ENCODE measurements at regions not wholly inside any gene's neighbourhood (a gene's known extent, or its start where the extent isn't known, plus 50 kb on each side); places are given as distances from the start of the nearest gene placed in this dataset.
A peak's percentile ranks its signal among the peaks of the same experiment; 100 is the strongest.

DNA sequence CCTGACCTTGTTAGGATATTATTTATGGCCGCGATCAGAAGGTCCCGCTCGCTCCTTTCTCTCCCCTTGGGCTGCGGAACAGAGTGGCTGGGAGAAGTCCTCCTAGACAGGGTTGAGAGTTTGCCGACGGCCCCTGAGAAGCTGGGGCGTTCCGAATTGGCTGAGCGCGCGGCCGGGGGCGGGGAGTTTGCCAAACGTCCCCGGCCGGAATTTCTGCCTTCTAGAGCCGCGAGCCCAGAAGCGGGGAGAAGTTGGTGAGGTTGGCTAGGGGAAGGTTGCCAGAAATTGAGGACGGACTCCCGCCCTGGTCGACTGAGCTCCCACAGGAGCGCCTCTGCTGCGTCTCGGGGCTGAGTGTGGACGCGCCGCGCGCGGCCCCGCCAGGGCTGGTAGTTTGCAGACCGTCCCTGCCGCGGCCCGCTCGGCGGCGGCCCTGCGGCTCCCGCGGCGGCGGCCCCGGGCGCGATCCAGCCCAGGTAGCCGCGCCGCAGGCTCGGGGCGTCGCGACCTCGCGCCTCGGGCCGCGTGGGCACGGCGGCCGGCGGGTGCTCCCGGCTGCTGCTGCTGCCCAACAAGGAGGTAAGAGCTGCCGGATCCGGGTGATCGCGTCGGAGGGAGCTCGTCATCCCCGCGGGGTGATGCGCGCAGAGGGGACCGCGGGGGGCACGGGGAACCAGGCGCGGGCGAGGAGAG, 134.0 kb upstream of the MGAT5 start (continued):
- TF ChIP-seq, protein P1, sequence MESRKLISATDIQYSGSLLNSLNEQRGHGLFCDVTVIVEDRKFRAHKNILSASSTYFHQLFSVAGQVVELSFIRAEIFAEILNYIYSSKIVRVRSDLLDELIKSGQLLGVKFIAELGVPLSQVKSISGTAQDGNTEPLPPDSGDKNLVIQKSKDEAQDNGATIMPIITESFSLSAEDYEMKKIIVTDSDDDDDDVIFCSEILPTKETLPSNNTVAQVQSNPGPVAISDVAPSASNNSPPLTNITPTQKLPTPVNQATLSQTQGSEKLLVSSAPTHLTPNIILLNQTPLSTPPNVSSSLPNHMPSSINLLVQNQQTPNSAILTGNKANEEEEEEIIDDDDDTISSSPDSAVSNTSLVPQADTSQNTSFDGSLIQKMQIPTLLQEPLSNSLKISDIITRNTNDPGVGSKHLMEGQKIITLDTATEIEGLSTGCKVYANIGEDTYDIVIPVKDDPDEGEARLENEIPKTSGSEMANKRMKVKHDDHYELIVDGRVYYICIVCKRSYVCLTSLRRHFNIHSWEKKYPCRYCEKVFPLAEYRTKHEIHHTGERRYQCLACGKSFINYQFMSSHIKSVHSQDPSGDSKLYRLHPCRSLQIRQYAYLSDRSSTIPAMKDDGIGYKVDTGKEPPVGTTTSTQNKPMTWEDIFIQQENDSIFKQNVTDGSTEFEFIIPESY (IDR thresholded peaks at IDR 0.05; ENCODE audit: borderline replicate concordance, low read depth) = no peak
- TF ChIP-seq, protein P2, sequence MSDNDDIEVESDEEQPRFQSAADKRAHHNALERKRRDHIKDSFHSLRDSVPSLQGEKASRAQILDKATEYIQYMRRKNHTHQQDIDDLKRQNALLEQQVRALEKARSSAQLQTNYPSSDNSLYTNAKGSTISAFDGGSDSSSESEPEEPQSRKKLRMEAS (IDR thresholded peaks at IDR 0.05; ENCODE audit: low read depth) = no peak

DNA sequence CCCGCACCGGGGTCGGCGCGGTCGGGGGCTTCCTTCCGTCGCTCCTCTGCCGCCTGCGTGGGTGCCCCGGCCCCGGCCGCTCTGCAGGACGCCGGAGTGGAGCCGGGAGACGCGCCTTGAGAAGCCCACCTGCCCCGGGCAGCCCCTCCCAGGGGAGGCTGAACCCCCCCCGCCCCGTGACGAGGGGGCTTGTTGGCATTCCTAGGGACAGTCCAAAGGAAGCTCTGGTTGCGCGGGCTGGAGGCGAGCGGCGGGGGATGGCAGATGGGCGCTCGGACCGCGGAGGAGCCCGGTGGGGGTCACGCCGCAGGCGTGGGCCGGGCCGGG, 133.5 kb upstream of the MGAT5 start:
- no CpG with 5 or more reads among the region's 37 CpGs for WGBS (ENCODE audit: low lambda C conversion rate)
- peaks cover 0 to 42% of the 10 kb centered on the region in 2 experiments; a peak in 2 of 4 replicates for H3K4me1 ChIP-seq (ENCODE audit: control insufficient read depth in 1 of 2, insufficient read depth in 2 of 2, low read depth in 1 of 2, low read length in 1 of 2)
- peak overlapping the region; percentile 88 to 92 for H3K4me3 ChIP-seq (ENCODE audit: low read depth in 2 of 2, low read length in 1 of 2)
- peak overlapping the region; percentile 80 for H3K9ac ChIP-seq
- H3K27me3 ChIP-seq (ENCODE audit: insufficient read depth) = no peaks in the 10 kb centered on the region
- H4K20me1 ChIP-seq (ENCODE audit: insufficient read depth) = 0 out of 2 replicates have a peak, but pooled peaks cover 3% of the 10 kb centered on the region
- ChIA-PET POLR2A (interaction anchor here (0.8 to 4.2 kb wide), 8 partner anchors 10 to 326 kb away, joined by 3 to 27 read pairs (median 5); no protein-coding TSS in a partner anchor), CTCF (interaction anchor here (0.7 to 9.8 kb wide), 10 partner anchors 122 to 331 kb away, joined by 3 to 175 read pairs (median 20); no protein-coding TSS in a partner anchor)
- H3K4me2 ChIP-seq = peak overlapping the region; percentile 94
- no peaks in the 10 kb centered on the region for H3K36me3 ChIP-seq (replicated peaks in 1 of 2; ENCODE audit: control insufficient read depth in 1 of 2, insufficient read depth in 2 of 2, low read length in 1 of 2)
- no peaks in the 10 kb centered on the region for H3K9me3 ChIP-seq
- DNase-seq = peak; percentile 75
- peaks cover 24% of the 10 kb centered on the region for H3K79me2 ChIP-seq (ENCODE audit: insufficient read depth)
- H3K9me2 ChIP-seq = no peaks in the 10 kb centered on the region
- H2AFZ ChIP-seq (ENCODE audit: low read depth) = peak overlapping the region; percentile 79; the same call in 1 of the 2 replicates
- TF ChIP-seq MXI1 (IDR thresholded peaks at IDR 0.05; ENCODE audit: low read depth, low read length) = no peak
- no peak for TF ChIP-seq NRF1 (IDR thresholded peaks at IDR 0.05; ENCODE audit: low read depth, low read length)
- no peak for TF ChIP-seq MEF2A (IDR thresholded peaks at IDR 0.05; ENCODE audit: borderline replicate concordance, low read depth)
- no peak for TF ChIP-seq SMC3 (IDR thresholded peaks at IDR 0.05; ENCODE audit: low read depth, low read length)
- no peak for TF ChIP-seq RCOR1 (IDR thresholded peaks at IDR 0.05; ENCODE audit: low read length)
- no peak for TF ChIP-seq POLR2AphosphoS5 (IDR thresholded peaks at IDR 0.05; ENCODE audit: low read depth, low read length)
- TF ChIP-seq FOSL2 (IDR thresholded peaks at IDR 0.05; ENCODE audit: borderline replicate concordance, low read depth) = no peak
- TF ChIP-seq, protein P2 (IDR thresholded peaks at IDR 0.05; ENCODE audit: low read depth) = 0 out of 2 replicates have a peak, but pooled peaks have one; percentile 5
- H3F3A ChIP-seq (replicated peaks; ENCODE audit: insufficient read depth) = peaks cover 7% of the 10 kb centered on the region
- H3K27ac ChIP-seq (ENCODE audit: low read depth in 2 of 2, low read length in 1 of 2) = peak overlapping the region; percentile 64 to 91; a peak in 3 of 4 replicates
